NT2/D1 (cell line): ENCODE measurements at regions not wholly inside any gene's neighbourhood (a gene's known extent, or its start where the extent isn't known, plus 50 kb on each side); places are given as distances from the start of the nearest gene placed in this dataset.

Experiments
- SUZ12 ChIP-seq: IDR thresholded peaks from 2 replicates; pipeline ENCODE4 v1.6.1; 2011; ENCODE audit not compliant: insufficient read length, insufficient read depth; ENCODE audit errors: extremely low read depth
- YY1 ChIP-seq: IDR thresholded peaks from 2 replicates; pipeline ENCODE4 v1.6.1; 2011; ENCODE audit not compliant: insufficient read length, insufficient read depth
- ZNF274 ChIP-seq: IDR thresholded peaks from 2 replicates; pipeline ENCODE4 v1.6.1; 2011; ENCODE audit warnings: mild to moderate bottlenecking, low read depth, low read length

DNA sequence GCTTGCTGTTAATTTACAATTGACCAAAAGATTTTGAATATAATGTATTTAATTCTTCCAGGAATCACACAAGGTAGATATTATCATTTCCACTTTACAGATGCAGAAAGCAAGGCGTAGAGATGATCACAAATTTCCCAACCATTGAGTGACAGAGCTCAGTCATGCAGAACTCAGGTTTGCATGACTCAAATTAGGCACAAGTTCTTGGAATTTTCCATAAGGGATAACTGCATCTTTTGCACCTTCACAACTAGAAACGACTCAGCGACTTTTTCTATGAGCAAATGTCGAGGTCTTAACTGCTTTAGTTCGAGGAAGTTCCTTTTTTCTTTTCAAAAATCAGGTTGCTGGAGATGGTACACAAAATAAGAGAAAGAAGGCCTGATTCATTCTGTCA, 265.5 kb upstream of the PAPPA start:
- TF ChIP-seq ZNF274: no peak
- no peak for TF ChIP-seq SUZ12
- no peak for TF ChIP-seq YY1
